PFSK-1 (cell line): ENCODE measurements at regions not wholly inside any gene's neighbourhood (a gene's known extent, or its start where the extent isn't known, plus 50 kb on each side); places are given as distances from the start of the nearest gene placed in this dataset.

Experiments used
- FOXP2 ChIP-seq: optimal IDR thresholded peaks from 2 replicates; pipeline ENCODE3; 2011; ENCODE audit warnings: borderline replicate concordance, control low read depth, inconsistent platforms; ENCODE audit not compliant: insufficient read depth; ENCODE audit errors: extremely low read length, extremely low read depth
- POLR2AphosphoS5 ChIP-seq: IDR thresholded peaks from 2 replicates; pipeline ENCODE4 v1.6.1; 2012; ENCODE audit warnings: low read depth, mild to moderate bottlenecking, control low read depth, low read length, moderate library complexity
- TAF1 ChIP-seq: IDR thresholded peaks from 2 replicates; pipeline ENCODE4 v1.6.1; 2012; ENCODE audit warnings: low read length, control low read depth, borderline replicate concordance; ENCODE audit not compliant: insufficient read depth

- TF ChIP-seq POLR2AphosphoS5 (no peak), TAF1 (no peak), FOXP2 (no peak)
These were observed 263.2 kb downstream of the RAD51AP2 start for GRCh38 chr2:17255071-17255470.
